DOHH2 (cell line): ENCODE measurements at regions not wholly inside any gene's neighbourhood (a gene's known extent, or its start where the extent isn't known, plus 50 kb on each side); places are given as distances from the start of the nearest gene placed in this dataset.

Experiments
- H3F3A ChIP-seq: fragments of 200-600 bp; sonication (generic), shearing (Covaris generic); 2 replicates; pipeline ENCODE4 v1.6.0; 2016; ENCODE audit warnings: antibody characterized with exemption, mild to moderate bottlenecking; ENCODE audit not compliant: control insufficient read depth, insufficient read depth
- H3K27ac ChIP-seq: fragments of 200-600 bp; sonication (generic); 2 replicates; pipeline ENCODE4 v1.5.1; 2014; ENCODE audit warnings: low read depth, mild to moderate bottlenecking, low read length, moderate library complexity
- H3K27me3 ChIP-seq: fragments of 200-600 bp; sonication (generic); 2 replicates; pipeline ENCODE4 v1.6.1; 2014; ENCODE audit warnings: mild to moderate bottlenecking, low read length, mixed read lengths; ENCODE audit not compliant: control insufficient read depth
- H3K36me3 ChIP-seq: fragments of 200-600 bp; sonication (generic); 2 replicates; pipeline ENCODE4 v1.6.1; 2014; ENCODE audit warnings: mild to moderate bottlenecking, low read length, moderate library complexity, mixed read lengths; ENCODE audit not compliant: control insufficient read depth
- H3K4me1 ChIP-seq: fragments of 200-600 bp; sonication (generic); 2 replicates; pipeline ENCODE4 v1.6.1; 2014; ENCODE audit warnings: mild to moderate bottlenecking, low read length, mixed read lengths; ENCODE audit not compliant: control insufficient read depth
- H3K4me2 ChIP-seq: fragments of 200-600 bp; sonication (generic); 2 replicates; pipeline ENCODE4 v1.6.0; 2014; ENCODE audit warnings: mild to moderate bottlenecking, low read length, moderate library complexity
- H3K4me3 ChIP-seq: fragments of 200-600 bp; sonication (generic); 2 replicates; pipeline ENCODE4 v1.5.1; 2014; ENCODE audit warnings: mild to moderate bottlenecking, low read length, mixed read lengths
- H3K79me2 ChIP-seq: fragments of 200-600 bp; sonication (generic); 2 replicates; pipeline ENCODE4 v1.6.1; 2014; ENCODE audit warnings: mild to moderate bottlenecking, low read length, mixed read lengths; ENCODE audit not compliant: control insufficient read depth
- H3K9me2 ChIP-seq: fragments of 200-600 bp; sonication (generic); replicated peaks from 2 replicates; pipeline ENCODE4 v1.6.1; 2014; ENCODE audit warnings: mild to moderate bottlenecking, low read length, mixed read lengths; ENCODE audit not compliant: control insufficient read depth
- H3K9me3 ChIP-seq: fragments of 200-600 bp; sonication (generic); 2 replicates; pipeline ENCODE4 v1.6.1; 2014; ENCODE audit warnings: antibody characterized with exemption, low read length, mixed read lengths; ENCODE audit not compliant: control insufficient read depth, insufficient read depth
- H4K20me1 ChIP-seq: fragments of 200-600 bp; sonication (generic); 2 replicates; pipeline ENCODE4 v1.6.0; 2014; ENCODE audit warnings: low read depth, mild to moderate bottlenecking, antibody characterized with exemption, low read length, moderate library complexity; ENCODE audit not compliant: control insufficient read depth, insufficient read depth
- EZH2phosphoT487 ChIP-seq: fragments of 200-600 bp; sonication (generic); IDR thresholded peaks from 2 replicates; pipeline ENCODE4 v1.6.1; 2017; ENCODE audit warnings: borderline replicate concordance, mild to moderate bottlenecking, antibody characterized with exemption, low read length, moderate library complexity, mixed read lengths
- TF ChIP-seq, protein P1 (sequence below): fragments of 200-600 bp; sonication (generic); IDR thresholded peaks from one replicate; pipeline ENCODE4 v1.5.1; 2014; ENCODE audit warnings: antibody characterized with exemption, mild to moderate bottlenecking, low read depth, low read length; ENCODE audit not compliant: poor library complexity, severe bottlenecking

DNA sequence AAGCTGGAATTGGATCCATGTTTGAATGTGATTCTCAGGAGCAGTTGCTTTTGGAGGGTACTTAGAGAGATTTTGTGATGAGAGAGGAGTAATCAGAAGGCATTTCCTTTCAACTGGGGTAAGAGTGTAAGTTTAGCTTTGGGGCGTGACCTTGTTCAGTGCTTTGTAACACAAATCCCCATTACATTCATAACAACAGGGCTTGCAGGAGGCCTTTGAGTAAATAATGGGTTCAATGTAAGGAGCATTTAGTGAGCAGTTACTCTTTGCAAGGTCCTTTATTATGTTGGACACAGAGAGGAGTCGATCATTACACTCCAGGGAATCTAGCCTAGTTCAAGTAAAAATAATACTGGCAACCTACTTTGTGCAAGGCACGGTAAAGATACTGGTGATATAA lies 74.0 kb upstream of the AFF2 start:
- no peaks in the 10 kb centered on the region for H3K4me1 ChIP-seq
- no peak overlapping the region for H3K4me3 ChIP-seq
- no peak for TF ChIP-seq EZH2phosphoT487
- TF ChIP-seq, protein P1, sequence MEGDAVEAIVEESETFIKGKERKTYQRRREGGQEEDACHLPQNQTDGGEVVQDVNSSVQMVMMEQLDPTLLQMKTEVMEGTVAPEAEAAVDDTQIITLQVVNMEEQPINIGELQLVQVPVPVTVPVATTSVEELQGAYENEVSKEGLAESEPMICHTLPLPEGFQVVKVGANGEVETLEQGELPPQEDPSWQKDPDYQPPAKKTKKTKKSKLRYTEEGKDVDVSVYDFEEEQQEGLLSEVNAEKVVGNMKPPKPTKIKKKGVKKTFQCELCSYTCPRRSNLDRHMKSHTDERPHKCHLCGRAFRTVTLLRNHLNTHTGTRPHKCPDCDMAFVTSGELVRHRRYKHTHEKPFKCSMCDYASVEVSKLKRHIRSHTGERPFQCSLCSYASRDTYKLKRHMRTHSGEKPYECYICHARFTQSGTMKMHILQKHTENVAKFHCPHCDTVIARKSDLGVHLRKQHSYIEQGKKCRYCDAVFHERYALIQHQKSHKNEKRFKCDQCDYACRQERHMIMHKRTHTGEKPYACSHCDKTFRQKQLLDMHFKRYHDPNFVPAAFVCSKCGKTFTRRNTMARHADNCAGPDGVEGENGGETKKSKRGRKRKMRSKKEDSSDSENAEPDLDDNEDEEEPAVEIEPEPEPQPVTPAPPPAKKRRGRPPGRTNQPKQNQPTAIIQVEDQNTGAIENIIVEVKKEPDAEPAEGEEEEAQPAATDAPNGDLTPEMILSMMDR, result no peak
- H3K27ac ChIP-seq, result no peak overlapping the region
- no peaks in the 10 kb centered on the region for H3K9me2 ChIP-seq
- no peaks in the 10 kb centered on the region for H3K36me3 ChIP-seq
- H4K20me1 ChIP-seq, result no peaks in the 10 kb centered on the region
- no peaks in the 10 kb centered on the region for H3K27me3 ChIP-seq
- H3F3A ChIP-seq, result no peaks in the 10 kb centered on the region
- H3K4me2 ChIP-seq, result no peak overlapping the region
- no peaks in the 10 kb centered on the region for H3K9me3 ChIP-seq
- no peaks in the 10 kb centered on the region for H3K79me2 ChIP-seq

DNA sequence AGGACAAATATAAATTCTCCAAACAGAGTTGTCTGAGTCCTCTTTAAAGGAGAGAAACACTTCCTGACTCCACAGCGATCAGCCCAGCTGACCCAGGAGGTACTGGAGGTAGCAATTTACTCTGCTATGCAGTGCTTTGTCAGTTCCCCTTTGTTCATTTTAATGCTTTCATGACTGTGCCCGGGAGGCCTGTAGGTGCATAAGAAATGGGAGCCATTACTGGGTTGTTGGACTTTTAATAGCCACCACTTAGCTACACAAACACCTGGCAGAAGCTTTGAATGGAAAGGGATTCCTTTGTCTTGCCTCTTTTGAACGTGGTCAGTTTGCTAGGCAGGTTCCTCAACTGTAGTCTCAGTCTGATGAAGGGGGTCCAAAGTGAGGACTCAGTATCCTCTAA lies 59.0 kb upstream of the AFF2 start:
- TF ChIP-seq, protein P1, result no peak
- no peak for TF ChIP-seq EZH2phosphoT487
- Histone ChIP-seq H3F3A (no peaks in the 10 kb centered on the region), H4K20me1 (no peaks in the 10 kb centered on the region), H3K27me3 (no peaks in the 10 kb centered on the region), H3K4me2 (no peak overlapping the region), H3K9me2 (no peaks in the 10 kb centered on the region), H3K79me2 (no peaks in the 10 kb centered on the region), H3K27ac (no peak overlapping the region), H3K9me3 (no peaks in the 10 kb centered on the region), H3K4me3 (no peak overlapping the region), H3K36me3 (no peaks in the 10 kb centered on the region), H3K4me1 (peaks cover 4% of the 10 kb centered on the region; the same call in 1 of the 2 replicates)

DNA sequence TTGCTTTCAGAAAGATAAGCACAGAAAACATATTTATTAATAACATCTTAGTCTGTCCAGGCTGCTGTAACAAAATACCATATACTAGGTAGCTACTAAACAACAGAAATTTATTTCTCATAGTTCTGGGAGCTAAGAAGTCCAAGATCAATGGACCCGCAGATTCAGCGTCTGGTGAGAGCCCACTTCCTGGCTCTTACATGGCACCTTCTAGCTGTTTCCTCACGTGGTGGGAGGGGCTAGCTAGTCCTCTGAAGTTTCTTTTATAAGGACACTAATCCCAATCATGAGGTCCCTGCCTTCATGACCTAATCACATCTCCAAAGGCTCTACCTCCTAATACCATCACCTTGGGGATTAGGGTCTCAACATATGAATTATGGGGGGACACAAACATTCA lies 57.2 kb upstream of the AFF2 start:
- peaks cover 10% of the 10 kb centered on the region for H3K4me1 ChIP-seq
- H3K27ac ChIP-seq, result no peak overlapping the region
- H3K79me2 ChIP-seq, result no peaks in the 10 kb centered on the region
- no peaks in the 10 kb centered on the region for H4K20me1 ChIP-seq
- H3K36me3 ChIP-seq, result no peaks in the 10 kb centered on the region
- no peak overlapping the region for H3K4me2 ChIP-seq
- no peaks in the 10 kb centered on the region for H3F3A ChIP-seq
- no peaks in the 10 kb centered on the region for H3K9me2 ChIP-seq
- no peaks in the 10 kb centered on the region for H3K27me3 ChIP-seq
- H3K4me3 ChIP-seq, result no peak overlapping the region
- TF ChIP-seq EZH2phosphoT487, result no peak
- TF ChIP-seq, protein P1, result no peak
- H3K9me3 ChIP-seq, result no peaks in the 10 kb centered on the region

DNA sequence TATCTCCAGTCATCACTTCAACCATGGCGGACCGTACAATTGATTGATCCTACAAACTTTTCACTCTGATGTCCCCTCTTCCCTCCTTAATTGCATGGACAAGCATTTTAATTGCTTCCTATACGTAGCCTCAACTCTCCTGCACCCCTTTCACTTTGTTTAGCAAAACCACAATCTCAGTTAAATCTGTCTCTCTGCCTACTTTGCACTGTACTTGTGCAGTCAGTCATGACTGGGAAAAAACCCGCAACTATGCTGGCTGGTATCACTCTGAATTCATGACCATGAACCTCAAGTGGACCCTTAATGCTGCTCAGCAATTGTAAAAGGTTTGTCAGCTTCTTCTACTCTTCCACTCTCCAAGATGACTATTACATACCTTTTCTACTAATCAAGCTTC lies 51.7 kb upstream of the AFF2 start:
- Histone ChIP-seq H3K4me2 (peak overlapping the region; percentile 64), H4K20me1 (no peaks in the 10 kb centered on the region), H3K9me3 (no peaks in the 10 kb centered on the region), H3K27ac (peak overlapping the region; percentile 4; the same call in 1 of the 2 replicates), H3K4me1 (peaks cover 24% of the 10 kb centered on the region), H3K27me3 (no peaks in the 10 kb centered on the region), H3K4me3 (peak overlapping the region; percentile 59), H3K79me2 (no peaks in the 10 kb centered on the region), H3F3A (no peaks in the 10 kb centered on the region), H3K36me3 (no peaks in the 10 kb centered on the region), H3K9me2 (no peaks in the 10 kb centered on the region)
- TF ChIP-seq, protein P1, result no peak
- no peak for TF ChIP-seq EZH2phosphoT487
